KOPT-K1 (cell line): ENCODE measurements at regions not wholly inside any gene's neighbourhood (a gene's known extent, or its start where the extent isn't known, plus 50 kb on each side); places are given as distances from the start of the nearest gene placed in this dataset.

Experiments used
- H3K27ac ChIP-seq: fragments of 200-600 bp; sonication (generic); 2 replicates; pipeline ENCODE4 v1.5.1; 2016; ENCODE audit warnings: antibody characterized with exemption, mild to moderate bottlenecking, low read depth, low read length; ENCODE audit not compliant: poor library complexity, severe bottlenecking
- H3K36me3 ChIP-seq: fragments of 200-600 bp; sonication (generic); 2 replicates; pipeline ENCODE4 v1.5.1; 2017; ENCODE audit warnings: antibody characterized with exemption, mild to moderate bottlenecking, low read length, moderate library complexity; ENCODE audit not compliant: insufficient read depth
- H3K9me3 ChIP-seq: fragments of 200-600 bp; sonication (generic); 2 replicates; pipeline ENCODE4 v1.5.1; 2017; ENCODE audit warnings: antibody characterized with exemption, low read length, mild to moderate bottlenecking; ENCODE audit not compliant: insufficient read depth, poor library complexity, severe bottlenecking

- H3K9me3 ChIP-seq, result no peaks in the 10 kb centered on the region
- H3K36me3 ChIP-seq, result no peaks in the 10 kb centered on the region
- H3K27ac ChIP-seq, result no peak overlapping the region
Observed at GRCh38 chr5:93300945-93301344, 280.1 kb downstream of the NR2F1-AS1 start.

DNA sequence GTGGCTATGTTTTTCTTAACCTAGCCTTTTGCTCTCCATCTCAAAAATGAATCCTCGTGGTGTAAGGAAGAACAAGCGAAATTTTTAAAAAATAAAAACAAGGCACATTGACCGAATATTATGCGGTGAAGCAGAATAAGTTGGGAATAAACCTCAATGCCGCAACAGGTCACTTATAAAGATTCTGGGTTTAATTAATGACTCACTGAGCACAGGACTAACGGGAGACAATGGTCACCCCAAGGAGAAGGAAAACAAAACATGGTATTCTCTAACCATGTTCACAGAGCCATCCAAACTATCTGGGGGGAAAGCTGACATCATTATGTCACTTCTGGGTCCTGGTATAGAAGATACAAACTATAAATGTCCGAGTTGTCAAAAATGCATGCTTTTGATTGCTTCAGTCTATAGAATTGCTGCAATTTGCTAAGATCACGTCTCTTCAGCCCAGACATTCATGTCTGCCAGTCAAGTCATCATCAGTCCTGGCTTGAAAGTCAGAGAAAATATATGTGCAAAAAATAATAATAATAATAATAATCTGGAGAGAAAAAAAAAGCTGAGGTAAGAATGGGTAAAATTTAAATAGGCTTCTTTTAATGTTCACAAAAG is 280.6 kb downstream of the NR2F1-AS1 start:
- Histone ChIP-seq H3K9me3 (no peaks in the 10 kb centered on the region), H3K36me3 (no peaks in the 10 kb centered on the region), H3K27ac (no peak overlapping the region)

DNA sequence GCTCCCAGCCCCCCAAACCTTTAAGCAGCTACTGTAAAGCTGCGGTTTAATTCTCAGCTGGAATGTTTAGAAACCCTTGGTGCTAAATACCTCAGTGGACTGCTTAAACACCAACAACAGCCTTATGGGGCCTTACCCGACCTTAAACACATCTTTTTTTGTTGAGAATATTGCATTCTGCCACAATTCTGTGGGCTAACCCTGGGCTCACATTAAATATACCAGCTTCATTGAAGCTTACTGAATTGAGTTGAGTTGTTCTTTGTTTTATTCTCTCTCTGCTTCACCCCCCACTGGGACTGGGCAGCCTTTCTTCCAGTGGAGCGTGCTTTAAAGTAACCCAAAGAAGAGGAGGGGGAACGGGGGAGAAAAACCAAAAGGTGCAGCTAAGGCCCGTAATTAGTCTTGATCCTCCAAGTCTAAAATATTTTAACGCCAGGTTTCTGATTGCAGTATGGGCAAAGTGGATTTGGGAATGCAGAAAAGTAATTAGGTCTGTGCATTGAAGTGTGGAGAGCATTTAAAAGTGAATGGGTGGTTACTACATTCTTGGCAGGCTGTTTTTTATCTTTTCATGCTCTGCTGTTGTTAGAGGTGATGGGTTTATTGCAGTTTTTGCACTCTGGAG is 281.2 kb downstream of the NR2F1-AS1 start:
- Histone ChIP-seq H3K27ac (no peak overlapping the region), H3K36me3 (no peaks in the 10 kb centered on the region), H3K9me3 (no peaks in the 10 kb centered on the region)

- H3K36me3 ChIP-seq, result no peaks in the 10 kb centered on the region
- no peaks in the 10 kb centered on the region for H3K9me3 ChIP-seq
Observed at GRCh38 chr5:93297116-93297515, 283.9 kb downstream of the NR2F1-AS1 start.

DNA sequence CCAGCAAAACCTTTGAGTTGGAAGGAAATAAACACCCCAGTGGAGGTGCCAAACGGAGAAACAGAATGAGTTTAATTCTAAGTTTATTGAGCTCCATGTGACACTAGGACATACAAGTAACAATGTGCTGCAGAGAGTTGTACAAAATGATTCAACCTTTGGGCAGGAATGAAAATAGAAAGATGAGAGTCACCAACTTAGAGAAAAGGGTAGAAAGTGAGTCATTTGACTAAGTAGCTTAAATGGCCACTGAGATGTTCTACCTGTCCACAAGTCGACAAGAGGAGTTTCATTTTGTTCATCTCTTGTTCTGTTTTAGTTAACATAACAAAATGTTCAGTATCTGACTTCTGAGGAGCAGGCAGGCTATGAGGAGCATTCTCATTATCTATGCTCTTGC is 284.7 kb downstream of the NR2F1-AS1 start:
- H3K36me3 ChIP-seq, result no peaks in the 10 kb centered on the region
- no peaks in the 10 kb centered on the region for H3K9me3 ChIP-seq
- H3K27ac ChIP-seq, result no peak overlapping the region

More at GRCh38 chr5:93297116-93297515, 283.9 kb downstream of the NR2F1-AS1 start:
- H3K27ac ChIP-seq, result no peak overlapping the region

- H3K27ac ChIP-seq, result no peak overlapping the region
- no peaks in the 10 kb centered on the region for H3K36me3 ChIP-seq
- H3K9me3 ChIP-seq, result no peaks in the 10 kb centered on the region
Observed at GRCh38 chr5:93294996-93295395, 286.0 kb downstream of the NR2F1-AS1 start.

GRCh38 chr5:93294199-93294598 is 286.8 kb downstream of the NR2F1-AS1 start:
- no peak overlapping the region for H3K27ac ChIP-seq
- H3K9me3 ChIP-seq, result no peaks in the 10 kb centered on the region
- no peaks in the 10 kb centered on the region for H3K36me3 ChIP-seq

DNA sequence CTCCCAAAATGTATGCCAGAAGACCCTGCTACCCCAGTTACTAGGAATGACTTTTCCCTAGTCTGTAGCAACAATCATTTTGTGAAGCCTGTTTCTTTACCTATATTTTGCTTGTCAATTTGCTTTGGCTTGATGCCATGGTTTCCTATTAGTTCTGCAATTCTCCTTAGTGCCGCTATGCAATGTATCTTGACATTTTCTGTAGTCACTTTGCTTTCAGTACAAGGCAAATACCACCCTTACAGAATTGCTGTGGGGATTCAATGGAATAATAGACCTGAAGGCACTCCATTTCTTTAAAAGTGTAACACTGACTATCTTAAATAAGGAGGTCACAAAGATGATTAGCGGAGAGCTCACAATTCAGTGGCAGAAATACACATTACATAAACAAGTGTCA is 291.1 kb downstream of the NR2F1-AS1 start:
- H3K27ac ChIP-seq, result no peak overlapping the region
- H3K36me3 ChIP-seq, result no peaks in the 10 kb centered on the region
- H3K9me3 ChIP-seq, result peaks cover 3% of the 10 kb centered on the region

DNA sequence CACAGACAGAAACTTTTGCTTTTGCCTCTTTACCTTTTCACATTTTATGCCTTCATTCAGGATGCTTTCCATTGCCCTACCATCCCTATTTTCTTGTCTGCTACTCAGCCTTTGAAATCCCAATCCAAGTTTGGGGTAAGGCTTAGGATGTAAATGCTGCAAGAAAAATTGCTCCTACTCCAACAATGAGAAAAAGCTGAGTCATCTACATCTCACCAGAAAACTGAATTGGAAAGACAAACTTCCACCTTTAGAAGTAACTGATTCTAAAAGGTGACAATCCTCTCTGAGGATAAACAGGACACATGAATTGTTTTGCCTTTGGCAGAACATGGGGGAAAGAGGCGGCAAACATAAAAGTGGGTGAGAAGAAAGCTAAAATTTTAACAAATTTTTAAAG is 295.6 kb downstream of the NR2F1-AS1 start:
- Histone ChIP-seq H3K9me3 (peaks cover 3% of the 10 kb centered on the region), H3K36me3 (no peaks in the 10 kb centered on the region), H3K27ac (no peak overlapping the region)

- H3K36me3 ChIP-seq, result no peaks in the 10 kb centered on the region
- no peak overlapping the region for H3K27ac ChIP-seq
- peaks cover 3% of the 10 kb centered on the region for H3K9me3 ChIP-seq
Observed at GRCh38 chr5:93281980-93282772, 298.8 kb downstream of the NR2F1-AS1 start.

DNA sequence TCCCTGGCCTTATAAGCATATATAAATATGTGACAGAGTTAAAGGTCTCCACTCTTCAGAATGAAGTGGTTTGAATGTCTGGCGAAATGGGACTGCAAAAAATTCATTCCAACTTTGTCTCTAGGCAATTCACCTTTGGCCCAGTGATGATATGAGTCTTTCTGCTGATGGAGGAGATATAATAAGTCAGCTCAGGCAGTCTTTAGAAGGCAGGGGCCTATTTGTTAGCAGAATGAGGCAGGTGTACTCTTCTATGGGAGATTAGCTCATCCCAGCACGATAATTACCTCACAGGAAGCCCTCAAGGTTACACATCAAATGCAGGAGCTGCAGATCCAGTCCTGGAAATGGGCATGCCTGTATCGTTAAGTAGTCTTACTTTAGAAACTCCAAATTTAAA is 300.5 kb downstream of the NR2F1-AS1 start:
- no peaks in the 10 kb centered on the region for H3K9me3 ChIP-seq
- H3K36me3 ChIP-seq, result no peaks in the 10 kb centered on the region
- no peak overlapping the region for H3K27ac ChIP-seq

GRCh38 chr5:93279296-93279963 is 301.6 kb downstream of the NR2F1-AS1 start:
- H3K27ac ChIP-seq, result no peak overlapping the region
- H3K36me3 ChIP-seq, result no peaks in the 10 kb centered on the region
- no peaks in the 10 kb centered on the region for H3K9me3 ChIP-seq

- H3K36me3 ChIP-seq, result no peaks in the 10 kb centered on the region
- H3K27ac ChIP-seq, result no peak overlapping the region
- no peaks in the 10 kb centered on the region for H3K9me3 ChIP-seq
Observed at GRCh38 chr5:93278896-93279295, 302.1 kb downstream of the NR2F1-AS1 start.

- Histone ChIP-seq H3K27ac (no peak overlapping the region), H3K36me3 (no peaks in the 10 kb centered on the region), H3K9me3 (no peaks in the 10 kb centered on the region)
Observed at GRCh38 chr5:93277051-93277450, 304.0 kb downstream of the NR2F1-AS1 start.

DNA sequence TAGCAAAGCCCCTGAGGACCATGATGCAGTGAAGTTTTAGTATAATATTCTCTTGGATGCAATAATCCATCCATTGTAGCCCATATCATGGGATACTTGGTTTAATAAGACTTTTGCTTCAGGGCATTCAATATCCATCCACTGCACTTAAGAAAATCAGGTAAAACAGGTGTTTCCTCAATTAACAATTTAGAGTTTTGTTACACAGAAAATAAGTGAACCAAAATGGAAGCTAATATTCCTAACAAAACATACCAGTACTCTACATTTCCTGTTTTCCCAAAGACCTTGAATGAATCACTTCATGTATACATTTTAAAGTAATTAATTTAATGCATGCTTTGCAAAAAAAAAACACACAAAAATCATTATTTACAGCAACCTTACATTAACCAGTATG is 305.6 kb downstream of the NR2F1-AS1 start:
- no peaks in the 10 kb centered on the region for H3K9me3 ChIP-seq
- H3K36me3 ChIP-seq, result no peaks in the 10 kb centered on the region
- no peak overlapping the region for H3K27ac ChIP-seq
